ENCODE measurements at regions not wholly inside any gene's neighbourhood (a gene's known extent, or its start where the extent isn't known, plus 50 kb on each side); places are given as distances from the start of the nearest gene placed in this dataset.
A peak's percentile ranks its signal among the peaks of the same experiment; 100 is the strongest.

DNA sequence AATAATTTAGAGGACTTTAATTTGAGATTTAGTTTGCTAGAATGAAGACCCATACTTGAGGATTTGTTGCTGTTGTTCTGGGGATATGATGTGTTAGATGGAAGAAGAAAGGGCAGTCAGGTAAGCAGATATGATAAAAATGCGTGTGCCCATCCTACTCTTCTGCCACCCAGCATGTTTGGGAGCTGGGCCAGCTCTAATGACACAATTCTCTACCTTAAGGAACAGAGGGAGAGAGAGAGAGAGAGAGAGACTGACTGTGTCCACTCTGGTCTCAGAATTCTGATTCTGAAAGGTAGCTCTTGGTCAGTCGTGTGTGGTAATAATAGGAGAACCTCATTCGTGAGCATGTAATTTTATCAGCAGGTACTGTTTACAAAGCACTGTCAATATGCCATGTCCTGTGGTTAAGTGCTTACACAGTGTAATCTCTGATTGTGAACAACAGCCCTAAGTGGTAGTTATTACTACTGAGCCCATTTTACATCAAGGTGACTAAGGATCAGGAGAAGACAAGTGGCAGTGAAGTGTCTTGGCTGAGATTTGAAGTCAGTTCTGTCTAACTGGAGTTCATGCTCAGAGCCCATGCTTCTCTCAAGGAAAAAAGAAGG, 307.4 kb upstream of the SEMA6A start:
- intact Hi-C loops (cut with DNase I; ENCODE audit: low total_unique reads) = no loop called here
- H3K27me3 ChIP-seq = no peaks in the 10 kb centered on the region
- H3K27ac ChIP-seq = no peak overlapping the region
- no peaks in the 10 kb centered on the region for H3K4me1 ChIP-seq
- no peaks in the 10 kb centered on the region for H3K36me3 ChIP-seq
- peak in 1 of 2 donors; percentile 37 for DNase-seq
- H3K4me3 ChIP-seq = no peak overlapping the region
- 17 to 60% (median 52%) methylated on average over 3 of the region's 3 CpGs for WGBS, 5 donors
- TF ChIP-seq, protein P1, sequence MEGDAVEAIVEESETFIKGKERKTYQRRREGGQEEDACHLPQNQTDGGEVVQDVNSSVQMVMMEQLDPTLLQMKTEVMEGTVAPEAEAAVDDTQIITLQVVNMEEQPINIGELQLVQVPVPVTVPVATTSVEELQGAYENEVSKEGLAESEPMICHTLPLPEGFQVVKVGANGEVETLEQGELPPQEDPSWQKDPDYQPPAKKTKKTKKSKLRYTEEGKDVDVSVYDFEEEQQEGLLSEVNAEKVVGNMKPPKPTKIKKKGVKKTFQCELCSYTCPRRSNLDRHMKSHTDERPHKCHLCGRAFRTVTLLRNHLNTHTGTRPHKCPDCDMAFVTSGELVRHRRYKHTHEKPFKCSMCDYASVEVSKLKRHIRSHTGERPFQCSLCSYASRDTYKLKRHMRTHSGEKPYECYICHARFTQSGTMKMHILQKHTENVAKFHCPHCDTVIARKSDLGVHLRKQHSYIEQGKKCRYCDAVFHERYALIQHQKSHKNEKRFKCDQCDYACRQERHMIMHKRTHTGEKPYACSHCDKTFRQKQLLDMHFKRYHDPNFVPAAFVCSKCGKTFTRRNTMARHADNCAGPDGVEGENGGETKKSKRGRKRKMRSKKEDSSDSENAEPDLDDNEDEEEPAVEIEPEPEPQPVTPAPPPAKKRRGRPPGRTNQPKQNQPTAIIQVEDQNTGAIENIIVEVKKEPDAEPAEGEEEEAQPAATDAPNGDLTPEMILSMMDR (IDR thresholded peaks at IDR 0.05) = no peak
- no peak for TF ChIP-seq EP300 (IDR thresholded peaks at IDR 0.05)
- TF ChIP-seq POLR2AphosphoS5 (IDR thresholded peaks at IDR 0.05) = peak in 1 of 3 donors; percentile 39
- H3K9me3 ChIP-seq = peaks cover 0 to 5% (median 0%) of the 10 kb centered on the region in 4 donors

DNA sequence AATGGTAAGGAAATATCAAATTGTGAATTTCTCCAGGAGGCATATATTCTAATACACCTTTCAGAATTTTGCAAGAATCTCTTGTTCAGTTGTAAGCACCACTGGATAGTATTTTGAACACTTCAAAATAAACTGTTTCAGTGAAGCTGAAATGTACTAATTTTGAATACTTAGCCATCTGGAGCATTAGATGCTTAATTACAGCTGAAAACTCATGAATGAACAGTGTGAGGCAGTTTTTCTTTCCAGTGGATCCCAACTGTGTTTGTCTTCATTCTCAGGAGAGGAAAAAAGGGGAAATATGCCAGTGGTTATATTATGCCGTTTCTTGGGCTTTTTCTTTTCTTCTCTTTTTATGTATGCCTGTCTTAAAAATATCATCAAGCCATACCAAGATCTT, 306.0 kb upstream of the SEMA6A start:
- H3K4me3 ChIP-seq = no peak overlapping the region
- H3K27ac ChIP-seq = no peak overlapping the region
- no peaks in the 10 kb centered on the region for H3K27me3 ChIP-seq
- WGBS, 5 donors = 88 to 94% (median 93%) methylated on average over 1 of the region's 1 CpG
- no peaks in the 10 kb centered on the region for H3K36me3 ChIP-seq
- DNase-seq = no peak
- intact Hi-C loops (cut with DNase I; ENCODE audit: low total_unique reads) = no loop called here
- H3K4me1 ChIP-seq = no peaks in the 10 kb centered on the region
- TF ChIP-seq POLR2A (IDR thresholded peaks at IDR 0.05) (no peak), EP300 (IDR thresholded peaks at IDR 0.05) (no peak), POLR2AphosphoS5 (IDR thresholded peaks at IDR 0.05) (no peak)
- TF ChIP-seq, protein P1 (IDR thresholded peaks at IDR 0.05) = no peak
- H3K9me3 ChIP-seq = peaks cover 0 to 5% (median 0%) of the 10 kb centered on the region in 4 donors

DNA sequence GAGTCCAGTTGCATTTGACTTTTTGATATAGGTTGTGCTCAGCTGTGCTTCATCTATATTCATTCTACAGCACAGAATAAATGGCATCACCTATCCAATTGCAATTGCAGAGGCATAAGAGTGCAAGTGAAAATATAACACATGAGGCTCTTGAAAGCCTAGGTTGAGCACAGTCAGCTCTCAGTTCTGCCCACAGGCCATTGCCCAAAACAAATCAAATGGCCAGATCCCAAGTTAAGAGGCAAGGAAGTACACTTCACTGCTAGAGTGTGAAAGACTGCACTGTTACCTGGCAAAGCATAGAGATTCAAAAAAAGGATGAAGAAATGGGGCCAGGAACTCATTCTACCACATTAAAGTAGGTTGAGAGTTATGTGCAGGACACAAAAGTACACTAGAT, 305.5 kb upstream of the SEMA6A start:
- peaks cover 0 to 5% (median 0%) of the 10 kb centered on the region in 4 donors for H3K9me3 ChIP-seq
- intact Hi-C loops (cut with DNase I; ENCODE audit: low total_unique reads) = no loop called here
- no peaks in the 10 kb centered on the region for H3K4me1 ChIP-seq
- H3K27me3 ChIP-seq = no peaks in the 10 kb centered on the region
- H3K27ac ChIP-seq = no peak overlapping the region
- no peak for DNase-seq
- TF ChIP-seq POLR2A (IDR thresholded peaks at IDR 0.05) (no peak), POLR2AphosphoS5 (IDR thresholded peaks at IDR 0.05) (no peak), EP300 (IDR thresholded peaks at IDR 0.05) (no peak)
- TF ChIP-seq, protein P1 (IDR thresholded peaks at IDR 0.05) = no peak
- no peak overlapping the region for H3K4me3 ChIP-seq
- H3K36me3 ChIP-seq = no peaks in the 10 kb centered on the region

DNA sequence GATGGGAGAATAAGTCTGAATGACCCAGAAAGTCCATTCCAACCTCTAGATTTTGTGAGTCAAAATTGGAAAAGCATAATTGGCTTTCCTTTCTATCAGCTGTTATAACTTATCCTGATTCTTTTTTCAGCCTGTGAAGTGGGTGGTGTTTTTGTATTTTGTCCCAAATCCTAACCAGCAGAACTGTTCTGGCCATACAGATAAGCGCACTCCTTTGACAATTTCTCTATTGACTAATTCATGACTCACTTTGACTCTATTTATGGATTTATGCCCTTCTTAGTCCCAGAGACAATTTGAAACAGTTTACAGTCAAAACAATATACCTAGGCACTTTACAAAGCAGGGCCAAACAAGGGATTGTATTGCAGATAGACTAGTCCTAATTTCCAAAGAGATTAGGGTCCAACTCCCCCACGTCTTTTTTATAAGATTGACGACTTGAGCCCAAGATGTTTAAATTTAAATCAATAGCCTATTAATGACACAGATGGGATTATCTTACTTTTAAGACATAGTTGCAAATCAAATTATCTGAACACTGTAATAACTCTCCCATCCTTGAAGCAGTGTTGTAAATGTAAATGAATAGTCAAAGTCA, 301.7 kb upstream of the SEMA6A start:
- intact Hi-C loops (cut with DNase I; ENCODE audit: low total_unique reads) = no loop called here
- no peak for DNase-seq
- WGBS, 5 donors = 82 to 91% (median 88%) methylated on average over 3 of the region's 3 CpGs
- Histone ChIP-seq H3K9me3 (peaks cover 0 to 5% (median 0%) of the 10 kb centered on the region in 4 donors), H3K27ac (no peak overlapping the region), H3K4me3 (no peak overlapping the region), H3K36me3 (no peaks in the 10 kb centered on the region), H3K27me3 (no peaks in the 10 kb centered on the region), H3K4me1 (no peaks in the 10 kb centered on the region)
- TF ChIP-seq POLR2AphosphoS5 (IDR thresholded peaks at IDR 0.05) (no peak), EP300 (IDR thresholded peaks at IDR 0.05) (no peak)

DNA sequence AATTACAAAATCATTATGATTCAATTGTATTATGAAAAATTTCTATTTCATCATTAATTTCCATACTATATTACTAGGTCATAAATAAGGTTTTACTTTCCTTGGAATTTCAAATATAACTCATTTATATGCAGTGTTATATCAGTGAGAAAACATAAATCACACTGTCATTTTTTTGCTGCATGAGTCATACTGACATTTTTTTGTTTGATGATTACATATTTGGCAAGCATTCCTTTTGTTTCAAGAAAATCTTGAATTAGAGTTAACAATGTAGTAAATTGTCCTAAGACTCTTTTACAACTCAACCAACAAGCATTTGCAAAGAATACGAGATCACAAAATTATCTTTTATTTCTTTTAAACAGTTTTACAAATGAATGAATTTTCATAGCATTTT, 298.4 kb upstream of the SEMA6A start:
- H3K4me3 ChIP-seq = no peak overlapping the region
- no peaks in the 10 kb centered on the region for H3K4me1 ChIP-seq
- no peak for DNase-seq
- 59 to 80% (median 72%) methylated on average over 1 of the region's 1 CpG for WGBS, 5 donors
- intact Hi-C loops (cut with DNase I; ENCODE audit: low total_unique reads) = no loop called here
- H3K27me3 ChIP-seq = no peaks in the 10 kb centered on the region
- TF ChIP-seq POLR2AphosphoS5 (IDR thresholded peaks at IDR 0.05) (no peak), EP300 (IDR thresholded peaks at IDR 0.05) (no peak), POLR2A (IDR thresholded peaks at IDR 0.05) (no peak)
- TF ChIP-seq, protein P1 (IDR thresholded peaks at IDR 0.05) = no peak
- H3K27ac ChIP-seq = no peak overlapping the region
- H3K36me3 ChIP-seq = no peaks in the 10 kb centered on the region
- H3K9me3 ChIP-seq = no peaks in the 10 kb centered on the region
